OCI-LY3 (cell line): ENCODE measurements at regions not wholly inside any gene's neighbourhood (a gene's known extent, or its start where the extent isn't known, plus 50 kb on each side); places are given as distances from the start of the nearest gene placed in this dataset.

Source experiments
- CTCF ChIP-seq: fragments of 200-600, 300-600 bp; sonication (generic); IDR thresholded peaks from 2 replicates; pipeline ENCODE4 v1.5.1; 2014; ENCODE audit warnings: antibody characterized with exemption, low read length, low read depth
- EZH2phosphoT487 ChIP-seq: fragments of 200-600 bp; shearing (Covaris generic); IDR thresholded peaks from 2 replicates; pipeline ENCODE4 v1.6.1; 2018; ENCODE audit warnings: antibody characterized with exemption, mixed run types, low read depth

GRCh38 chr9:105860516-105860915 is 166.2 kb downstream of the TMEM38B start:
- TF ChIP-seq CTCF (no peak), EZH2phosphoT487 (no peak)
